Iris pigment epithelial cell (primary cell): ENCODE measurements at regions not wholly inside any gene's neighbourhood (a gene's known extent, or its start where the extent isn't known, plus 50 kb on each side); places are given as distances from the start of the nearest gene placed in this dataset.

ENCODE experiments used
- DNase-seq: peaks from one replicate; pipeline ENCODE4 v3.0.0-alpha.2; 2011; ENCODE audit warnings: low read depth

GRCh38 chr14:71202881-71203280 lies 295.6 kb downstream of the PCNX1 start:
- DNase-seq, result no peak

- no peak for DNase-seq
Measured at GRCh38 chr14:71203306-71203705, 296.0 kb downstream of the PCNX1 start.

- DNase-seq, result no peak
Measured at GRCh38 chr14:71204231-71204630, 297.0 kb downstream of the PCNX1 start.

GRCh38 chr14:71204768-71205167 lies 297.5 kb downstream of the PCNX1 start:
- no peak for DNase-seq

DNA sequence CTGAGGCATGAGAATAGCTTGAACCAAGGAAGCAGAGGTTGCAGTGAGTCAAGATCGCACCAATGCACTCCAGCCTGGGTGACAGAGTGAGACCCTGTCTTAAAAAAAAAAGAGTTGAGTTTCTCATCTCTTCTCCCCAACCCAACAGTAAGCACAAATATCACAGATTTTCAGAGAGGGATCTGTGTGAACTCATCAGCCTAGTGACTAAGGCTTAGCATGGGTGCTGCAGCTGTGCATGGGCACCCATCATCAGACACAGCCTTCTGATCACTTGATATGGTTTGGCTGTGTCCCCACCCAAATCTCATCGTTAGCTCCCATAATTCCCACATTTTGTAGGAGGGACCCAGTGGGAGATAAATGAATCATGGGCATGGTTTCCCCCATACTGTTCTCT lies 298.9 kb downstream of the PCNX1 start:
- no peak for DNase-seq

DNA sequence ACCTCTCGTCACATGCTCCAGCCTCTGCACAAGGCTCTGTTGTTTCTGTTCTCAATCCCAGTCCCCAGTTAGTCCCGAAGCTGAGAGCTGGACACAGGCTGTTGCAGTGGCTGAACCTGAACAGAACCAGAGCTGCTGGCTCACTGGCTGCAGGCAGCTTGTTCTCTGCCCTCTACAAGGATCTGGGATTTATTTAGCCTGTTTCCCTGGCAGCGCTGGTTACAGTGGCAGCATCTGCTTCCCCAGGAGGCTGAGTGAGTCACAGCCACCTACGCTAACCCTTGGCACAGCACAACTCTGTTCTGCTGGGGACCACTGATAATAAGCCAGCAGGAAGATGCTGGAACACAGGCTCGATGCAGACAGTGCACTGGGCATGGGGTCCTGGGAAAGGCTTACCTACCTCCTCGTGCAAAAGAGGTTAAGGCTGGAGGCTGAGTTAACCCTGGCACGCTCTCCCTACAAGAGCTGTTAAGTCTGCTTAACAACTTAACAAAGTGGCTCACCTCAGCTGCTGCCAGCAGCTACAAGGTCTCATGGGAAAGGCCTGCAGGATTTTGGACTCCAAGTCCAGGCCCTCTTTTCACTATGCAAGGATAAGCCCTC lies 299.6 kb downstream of the PCNX1 start:
- peak; percentile 78 for DNase-seq

DNA sequence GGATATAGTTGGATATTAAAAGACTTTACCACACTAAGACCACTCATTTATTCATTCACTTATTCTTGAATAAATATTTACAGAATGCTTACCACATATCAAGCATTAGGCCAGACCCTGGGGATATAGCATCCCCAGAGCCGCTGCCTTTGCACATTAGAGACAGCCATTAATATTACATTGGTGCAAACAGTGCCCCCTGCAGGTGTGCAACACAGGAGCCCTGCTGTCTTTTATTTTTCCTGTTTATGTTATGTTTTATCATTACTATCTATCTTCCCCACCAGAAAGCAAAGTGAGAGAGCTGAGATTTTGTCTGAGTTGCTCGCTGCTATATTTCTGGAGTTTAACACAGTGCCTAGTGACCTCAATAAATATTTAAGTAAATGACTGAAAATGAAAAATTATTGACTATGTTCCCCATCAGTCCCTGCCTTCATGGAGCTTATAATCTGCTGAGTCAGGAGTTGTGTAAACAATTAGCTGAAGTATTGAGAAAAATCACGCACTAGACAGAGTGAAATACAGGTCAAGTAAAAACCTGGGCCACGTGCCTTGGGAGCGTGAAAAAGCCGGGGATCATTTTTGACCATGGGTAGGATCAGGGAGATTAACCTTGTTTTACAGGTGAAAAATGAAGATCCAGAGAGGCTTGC lies 301.6 kb downstream of the PCNX1 start:
- no peak for DNase-seq

DNA sequence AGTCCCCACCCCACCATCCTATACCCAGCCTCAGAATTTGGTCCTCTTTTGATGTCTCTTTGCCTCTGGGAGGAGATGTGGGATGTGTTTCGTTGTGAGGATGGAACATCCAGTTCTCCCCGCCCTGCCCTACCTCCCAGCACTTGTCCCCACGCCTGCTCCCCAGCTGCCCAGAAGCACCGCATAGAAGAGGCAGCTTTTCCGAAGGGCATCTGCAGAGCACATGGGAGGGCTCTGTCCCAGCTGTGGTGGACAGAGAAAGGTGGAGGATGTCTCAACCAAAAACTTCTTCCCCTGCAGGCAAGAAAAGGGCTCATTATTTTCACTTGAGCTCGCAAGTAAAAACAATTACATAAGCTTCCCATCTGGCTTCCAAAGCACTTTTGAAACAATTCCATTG lies 302.6 kb downstream of the PCNX1 start:
- DNase-seq, result no peak

GRCh38 chr14:71212093-71212492 lies 304.8 kb downstream of the PCNX1 start:
- DNase-seq, result no peak

DNA sequence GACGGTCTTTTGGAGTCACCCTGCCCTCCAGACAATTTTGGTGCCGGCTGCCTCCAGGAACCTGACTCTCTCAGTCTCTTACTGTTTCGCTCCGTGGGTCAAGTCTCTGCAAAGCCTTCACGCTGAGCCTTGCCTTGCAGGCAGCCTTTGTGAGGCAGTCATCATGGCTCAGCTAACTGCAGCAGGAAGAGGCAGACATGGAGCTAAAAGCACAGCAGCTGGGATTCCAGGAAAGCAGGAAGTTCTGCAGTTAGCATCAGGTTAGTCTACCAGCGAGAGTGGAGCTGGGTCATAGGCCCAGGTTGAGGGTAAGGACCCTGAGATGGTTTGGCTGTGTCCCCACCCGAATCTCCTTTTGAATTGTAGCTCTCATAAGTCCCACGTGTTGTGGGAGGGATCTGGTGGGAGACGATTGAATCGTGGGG lies 305.4 kb downstream of the PCNX1 start:
- no peak for DNase-seq

DNA sequence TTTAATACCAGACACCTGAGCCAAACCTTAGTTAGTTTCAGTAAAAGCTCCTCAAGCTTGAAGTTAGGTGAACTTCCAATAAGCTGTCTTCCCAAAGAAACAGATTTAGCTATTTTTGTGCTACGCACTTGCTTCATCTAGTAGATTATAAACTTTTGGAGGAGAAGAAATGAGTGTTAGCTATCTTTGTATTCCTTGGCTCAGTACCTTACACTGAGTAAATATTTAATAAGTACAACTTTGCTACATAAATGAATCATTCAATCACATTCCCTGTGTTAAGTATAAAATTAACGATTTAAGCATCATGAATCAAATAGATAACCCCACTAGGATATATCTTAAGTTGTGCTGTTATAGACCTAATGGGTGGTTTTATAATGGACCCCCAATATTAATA lies 307.0 kb downstream of the PCNX1 start:
- DNase-seq, result no peak

- no peak for DNase-seq
Measured at GRCh38 chr14:71220462-71220861, 313.2 kb downstream of the PCNX1 start.

DNA sequence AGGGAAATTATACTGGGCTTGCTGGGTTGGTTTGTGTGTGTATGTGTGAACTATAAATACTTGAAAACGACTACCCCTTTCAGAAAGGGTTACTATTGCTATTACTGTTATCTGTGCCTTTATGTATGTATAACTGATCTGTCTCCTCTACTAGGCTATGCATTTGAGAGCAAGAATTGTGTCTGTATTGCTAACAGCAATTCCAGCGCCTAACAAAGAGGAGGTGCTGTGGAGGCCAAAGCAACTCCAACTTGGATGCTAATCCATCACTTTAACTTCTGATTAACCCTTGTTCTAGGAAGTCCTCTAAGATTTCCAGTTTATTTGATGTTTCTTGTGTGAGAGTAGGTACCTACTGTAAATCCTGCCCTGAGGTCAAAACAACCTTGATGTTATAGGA lies 313.9 kb downstream of the PCNX1 start:
- DNase-seq, result no peak

- no peak for DNase-seq
Measured at GRCh38 chr14:71225113-71225512, 317.9 kb downstream of the PCNX1 start.

GRCh38 chr14:71228711-71229110 lies 321.5 kb downstream of the PCNX1 start:
- peak; percentile 62 for DNase-seq

DNA sequence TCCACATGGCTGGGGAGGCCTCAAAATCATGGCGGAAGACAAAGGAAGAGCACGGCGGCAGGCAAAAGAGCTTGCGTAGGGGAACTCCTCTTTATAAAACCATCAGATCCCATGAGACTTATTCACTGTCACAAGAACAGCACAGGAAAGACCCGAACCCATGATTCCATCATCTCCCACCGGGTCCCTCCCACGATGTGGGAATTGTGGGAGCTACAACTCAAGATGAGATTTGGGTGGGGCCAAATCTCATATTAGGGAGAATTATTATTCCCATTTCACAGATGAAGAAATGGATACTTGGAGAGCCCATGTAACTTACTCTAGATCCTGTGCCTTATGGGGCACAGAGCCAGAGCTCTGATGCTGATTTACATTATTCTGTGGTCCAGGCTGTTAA lies 322.6 kb downstream of the PCNX1 start:
- no peak for DNase-seq

- DNase-seq, result no peak
Measured at GRCh38 chr14:71230897-71231296, 323.6 kb downstream of the PCNX1 start.

DNA sequence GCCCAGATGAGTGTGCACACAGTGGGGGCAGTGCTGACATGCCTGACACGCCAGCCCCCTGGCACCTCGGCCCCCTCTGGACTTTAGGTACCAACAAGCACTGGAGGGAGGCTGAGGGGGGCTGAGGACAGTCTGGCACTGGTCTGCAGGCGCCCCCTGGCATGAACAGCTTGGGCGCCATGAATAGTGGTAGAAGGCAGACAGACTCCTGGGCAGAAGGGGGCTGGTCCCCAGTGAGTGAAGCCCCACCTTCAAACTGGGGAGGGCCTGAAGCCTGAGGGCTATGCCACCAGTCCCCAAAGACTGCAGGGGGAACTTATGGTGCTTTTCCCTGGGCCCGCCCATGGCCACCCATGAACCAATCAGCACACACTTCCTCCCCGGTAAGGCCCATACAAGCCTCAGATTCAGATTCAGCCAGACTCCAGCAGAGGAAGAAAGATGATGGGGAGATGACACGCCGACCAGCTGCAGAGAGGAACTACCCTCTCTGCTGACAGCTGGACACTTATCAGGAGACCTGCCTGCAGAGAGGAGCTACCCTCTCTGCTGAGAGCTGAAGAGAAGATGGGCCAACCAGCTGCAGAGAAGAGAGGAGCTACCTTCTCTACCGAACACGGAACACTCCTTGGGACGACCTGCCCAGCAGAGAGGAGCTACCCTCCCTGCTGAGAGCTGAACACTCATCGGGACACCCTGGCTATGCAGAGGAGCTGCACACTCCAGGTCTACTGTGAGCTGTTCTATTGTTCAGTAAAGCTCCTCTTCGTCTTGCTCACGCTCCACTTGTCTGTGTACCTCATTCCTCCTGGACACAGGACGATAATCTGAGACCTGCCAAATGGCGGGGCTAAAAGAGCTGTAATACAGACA lies 324.5 kb downstream of the PCNX1 start:
- DNase-seq, result no peak

DNA sequence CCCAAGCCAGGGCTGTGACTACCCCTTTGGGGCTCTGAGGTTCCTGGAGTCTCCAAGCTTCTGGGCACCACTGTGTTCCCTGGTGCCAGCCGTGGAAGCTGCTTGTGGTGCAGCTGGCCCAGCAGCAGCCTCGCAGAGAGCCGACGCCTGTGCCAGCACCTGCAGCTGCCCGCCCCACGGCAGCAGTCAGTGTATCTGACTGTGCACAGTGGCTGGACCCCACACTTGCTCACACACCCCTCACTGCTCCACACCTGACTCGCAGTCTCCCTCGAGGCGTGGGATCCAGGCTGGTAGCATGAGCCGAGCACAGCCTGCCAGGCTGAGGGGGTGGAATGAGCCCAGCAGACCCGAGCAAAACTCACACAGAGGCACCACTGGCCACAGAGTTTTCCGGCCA lies 325.2 kb downstream of the PCNX1 start:
- DNase-seq, result no peak

DNA sequence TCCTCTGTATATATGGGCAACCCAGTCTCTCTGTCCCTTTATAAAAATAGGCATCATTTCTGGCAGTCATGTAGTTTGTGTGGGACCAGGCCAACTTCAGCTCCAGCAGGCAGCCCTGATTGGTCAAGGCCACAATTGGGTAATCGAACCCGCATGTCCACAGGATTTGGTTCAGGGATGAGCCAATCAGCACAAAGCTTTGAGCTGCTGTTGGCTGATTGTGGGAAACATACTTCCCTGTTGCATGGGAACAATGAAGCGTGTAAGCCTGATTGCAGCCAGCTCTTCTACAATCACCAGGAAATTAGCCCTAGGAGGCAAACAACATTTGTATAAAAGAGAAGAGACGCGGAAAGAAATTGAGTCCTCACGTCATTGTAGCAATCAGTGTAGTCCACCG lies 328.6 kb downstream of the PCNX1 start:
- no peak for DNase-seq

DNA sequence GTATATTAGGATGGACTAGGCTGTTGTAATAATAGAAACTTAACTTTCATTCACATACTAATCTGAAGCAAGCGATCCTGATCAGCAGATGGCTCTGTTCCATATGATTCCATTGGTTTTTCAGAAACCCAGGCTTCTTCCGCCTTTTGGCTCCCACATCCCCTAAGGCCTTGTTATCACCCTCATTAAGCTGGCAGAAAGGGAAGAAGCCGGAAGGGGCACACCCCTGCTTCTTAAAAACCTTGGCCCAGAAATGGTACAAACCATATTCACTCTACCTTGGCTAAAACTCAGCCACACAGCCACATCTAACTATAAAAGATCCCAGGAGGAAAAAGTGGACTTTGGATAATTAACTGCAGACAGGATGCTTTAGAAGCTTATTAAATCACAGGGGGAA lies 329.2 kb downstream of the PCNX1 start:
- DNase-seq, result no peak

- no peak for DNase-seq
Measured at GRCh38 chr14:71237556-71237955, 330.3 kb downstream of the PCNX1 start.

DNA sequence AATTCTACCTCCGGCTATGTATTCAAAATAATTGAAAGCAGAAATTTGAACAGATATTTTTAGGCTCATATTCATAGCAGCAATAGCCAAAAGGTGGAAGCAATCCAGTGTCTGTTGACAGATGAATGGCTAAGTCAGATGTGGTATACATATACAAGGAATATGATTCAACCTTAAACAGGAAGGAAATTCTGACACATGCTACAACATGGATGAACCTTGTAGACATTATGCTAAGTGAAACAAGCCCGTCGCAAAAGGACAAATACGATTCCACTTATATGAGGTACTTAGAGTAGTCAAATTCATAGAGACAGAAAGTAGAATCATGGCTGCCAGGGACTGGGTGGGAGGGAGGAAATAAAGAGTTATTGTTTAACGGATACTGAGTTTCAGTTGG lies 331.6 kb downstream of the PCNX1 start:
- DNase-seq, result no peak
